ENCODE measurements at regions not wholly inside any gene's neighbourhood (a gene's known extent, or its start where the extent isn't known, plus 50 kb on each side); places are given as distances from the start of the nearest gene placed in this dataset.

DNA sequence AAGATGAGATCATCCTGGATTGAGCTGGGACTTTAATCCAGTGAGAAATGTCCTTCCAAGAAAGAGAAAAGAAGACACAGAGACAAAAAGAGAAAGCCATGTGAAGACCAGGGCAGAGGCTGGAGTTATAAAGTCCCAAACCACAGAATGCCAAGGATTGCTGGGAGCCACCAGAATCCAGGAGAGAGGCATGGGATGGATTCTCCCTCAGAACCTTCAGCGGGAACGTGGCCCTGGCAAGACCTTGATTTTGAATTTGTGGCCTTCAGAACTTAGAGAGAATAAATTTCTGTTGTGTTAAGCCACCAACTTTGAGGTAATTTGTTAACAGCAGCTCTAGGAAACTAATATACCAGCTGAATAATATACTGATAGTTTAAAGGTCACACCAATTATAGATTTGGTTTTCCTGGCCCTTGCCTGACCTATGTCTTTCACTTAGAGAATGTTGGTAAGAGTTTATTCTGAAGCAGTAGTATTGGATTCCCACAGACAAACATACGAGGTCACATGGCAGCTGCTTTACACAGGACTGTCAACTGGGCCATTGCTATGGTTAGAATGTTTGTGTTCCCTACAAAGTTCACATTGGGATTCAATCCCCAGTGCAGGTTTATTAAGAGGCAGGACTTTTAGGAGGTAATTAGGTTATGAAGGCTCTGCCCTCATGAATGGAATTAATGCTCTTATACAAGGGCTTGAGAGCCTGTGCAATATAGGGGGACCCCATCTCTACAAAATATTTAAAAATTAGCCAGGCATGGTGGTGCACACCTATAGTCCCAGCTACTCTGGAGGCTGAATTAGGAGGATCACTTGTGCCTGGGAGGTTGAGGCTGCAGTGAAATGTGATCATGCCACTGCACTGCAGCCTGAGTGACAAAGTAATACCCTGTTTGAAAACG lies 156.5 kb upstream of the EEA1 start:
- TF ChIP-seq, protein P1, sequence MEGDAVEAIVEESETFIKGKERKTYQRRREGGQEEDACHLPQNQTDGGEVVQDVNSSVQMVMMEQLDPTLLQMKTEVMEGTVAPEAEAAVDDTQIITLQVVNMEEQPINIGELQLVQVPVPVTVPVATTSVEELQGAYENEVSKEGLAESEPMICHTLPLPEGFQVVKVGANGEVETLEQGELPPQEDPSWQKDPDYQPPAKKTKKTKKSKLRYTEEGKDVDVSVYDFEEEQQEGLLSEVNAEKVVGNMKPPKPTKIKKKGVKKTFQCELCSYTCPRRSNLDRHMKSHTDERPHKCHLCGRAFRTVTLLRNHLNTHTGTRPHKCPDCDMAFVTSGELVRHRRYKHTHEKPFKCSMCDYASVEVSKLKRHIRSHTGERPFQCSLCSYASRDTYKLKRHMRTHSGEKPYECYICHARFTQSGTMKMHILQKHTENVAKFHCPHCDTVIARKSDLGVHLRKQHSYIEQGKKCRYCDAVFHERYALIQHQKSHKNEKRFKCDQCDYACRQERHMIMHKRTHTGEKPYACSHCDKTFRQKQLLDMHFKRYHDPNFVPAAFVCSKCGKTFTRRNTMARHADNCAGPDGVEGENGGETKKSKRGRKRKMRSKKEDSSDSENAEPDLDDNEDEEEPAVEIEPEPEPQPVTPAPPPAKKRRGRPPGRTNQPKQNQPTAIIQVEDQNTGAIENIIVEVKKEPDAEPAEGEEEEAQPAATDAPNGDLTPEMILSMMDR (conservative IDR thresholded peaks at IDR 0.05), result no peak
- no peak for TF ChIP-seq EZH2 (IDR thresholded peaks at IDR 0.05; ENCODE audit: low read depth)
